ENCODE measurements at regions not wholly inside any gene's neighbourhood (a gene's known extent, or its start where the extent isn't known, plus 50 kb on each side); places are given as distances from the start of the nearest gene placed in this dataset.

DNA sequence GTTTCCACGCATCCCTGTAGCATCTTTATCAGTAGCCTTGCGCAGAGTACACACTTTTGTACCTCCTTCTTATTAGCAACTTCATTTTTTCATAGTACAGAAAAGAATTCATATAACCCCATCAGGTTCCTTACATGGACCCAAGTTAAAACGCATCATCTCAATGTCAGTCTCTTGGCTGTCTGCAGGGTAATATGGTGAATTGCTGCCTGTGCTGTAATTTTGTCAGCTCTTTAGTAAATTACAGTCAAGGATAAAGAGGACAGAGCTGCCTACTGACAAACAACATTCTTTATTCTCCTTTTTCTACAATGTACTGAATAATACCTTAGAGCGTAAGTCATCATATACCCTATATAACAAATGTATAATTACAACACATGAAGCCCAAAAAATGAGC lies 222.5 kb downstream of the MRPL39 start:
- in situ Hi-C loops (cut with HindIII; ENCODE audit: low sequenced_read_pairs), result no loop called here
- no peak for DNase-seq (ENCODE audit: low read depth, low spot score)
- H3K4me3 ChIP-seq (ENCODE audit: low read depth, low read length), result no peak overlapping the region
- TF ChIP-seq, protein P1, sequence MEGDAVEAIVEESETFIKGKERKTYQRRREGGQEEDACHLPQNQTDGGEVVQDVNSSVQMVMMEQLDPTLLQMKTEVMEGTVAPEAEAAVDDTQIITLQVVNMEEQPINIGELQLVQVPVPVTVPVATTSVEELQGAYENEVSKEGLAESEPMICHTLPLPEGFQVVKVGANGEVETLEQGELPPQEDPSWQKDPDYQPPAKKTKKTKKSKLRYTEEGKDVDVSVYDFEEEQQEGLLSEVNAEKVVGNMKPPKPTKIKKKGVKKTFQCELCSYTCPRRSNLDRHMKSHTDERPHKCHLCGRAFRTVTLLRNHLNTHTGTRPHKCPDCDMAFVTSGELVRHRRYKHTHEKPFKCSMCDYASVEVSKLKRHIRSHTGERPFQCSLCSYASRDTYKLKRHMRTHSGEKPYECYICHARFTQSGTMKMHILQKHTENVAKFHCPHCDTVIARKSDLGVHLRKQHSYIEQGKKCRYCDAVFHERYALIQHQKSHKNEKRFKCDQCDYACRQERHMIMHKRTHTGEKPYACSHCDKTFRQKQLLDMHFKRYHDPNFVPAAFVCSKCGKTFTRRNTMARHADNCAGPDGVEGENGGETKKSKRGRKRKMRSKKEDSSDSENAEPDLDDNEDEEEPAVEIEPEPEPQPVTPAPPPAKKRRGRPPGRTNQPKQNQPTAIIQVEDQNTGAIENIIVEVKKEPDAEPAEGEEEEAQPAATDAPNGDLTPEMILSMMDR (IDR thresholded peaks at IDR 0.05; ENCODE audit: low read depth, low read length), result no peak

- H3K4me3 ChIP-seq (ENCODE audit: low read depth, low read length), result no peak overlapping the region
- TF ChIP-seq, protein P1 (IDR thresholded peaks at IDR 0.05; ENCODE audit: low read depth, low read length), result no peak
- DNase-seq (ENCODE audit: low read depth, low spot score), result no peak
- in situ Hi-C loops (cut with HindIII; ENCODE audit: low sequenced_read_pairs), result no loop called here
These were observed 223.7 kb downstream of the MRPL39 start for GRCh38 chr21:25383545-25383944.

- TF ChIP-seq, protein P1 (IDR thresholded peaks at IDR 0.05; ENCODE audit: low read depth, low read length), result no peak
- no peak overlapping the region for H3K4me3 ChIP-seq (ENCODE audit: low read depth, low read length)
- in situ Hi-C loops (cut with HindIII; ENCODE audit: low sequenced_read_pairs), result no loop called here
- DNase-seq (ENCODE audit: low read depth, low spot score), result no peak
These were observed 225.3 kb downstream of the MRPL39 start for GRCh38 chr21:25381936-25382452.

DNA sequence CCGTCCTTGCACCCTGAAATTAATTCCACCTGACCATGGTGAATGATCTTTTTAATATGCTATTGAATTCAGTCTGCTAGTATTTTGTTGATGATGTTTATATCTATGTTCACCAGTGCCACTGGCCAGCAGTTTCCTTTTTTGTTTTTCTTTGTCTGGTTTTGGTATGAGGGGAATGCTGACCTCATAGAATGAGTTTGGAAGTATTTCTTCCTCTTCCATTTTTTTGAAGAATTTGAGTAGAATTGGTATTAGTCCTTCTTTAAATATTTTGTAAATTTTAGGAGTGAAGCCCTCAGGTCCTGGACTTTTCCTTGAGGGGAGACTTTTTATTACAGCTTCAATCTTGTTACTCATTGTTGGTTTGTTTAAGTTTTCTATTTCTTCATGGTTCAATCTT lies 231.6 kb downstream of the MRPL39 start:
- in situ Hi-C loops (cut with HindIII; ENCODE audit: low sequenced_read_pairs), result no loop called here
- no peak overlapping the region for H3K4me3 ChIP-seq (ENCODE audit: low read depth, low read length)
- peak; percentile 52 for DNase-seq (ENCODE audit: low read depth, low spot score)
- TF ChIP-seq, protein P1 (IDR thresholded peaks at IDR 0.05; ENCODE audit: low read depth, low read length), result no peak

GRCh38 chr21:25373126-25374082 lies 233.9 kb downstream of the MRPL39 start:
- no peak overlapping the region for H3K4me3 ChIP-seq (ENCODE audit: low read depth, low read length)
- TF ChIP-seq, protein P1 (IDR thresholded peaks at IDR 0.05; ENCODE audit: low read depth, low read length), result no peak
- peak; percentile 20 for DNase-seq (ENCODE audit: low read depth, low spot score)
- in situ Hi-C loops (cut with HindIII; ENCODE audit: low sequenced_read_pairs), result no loop called here

DNA sequence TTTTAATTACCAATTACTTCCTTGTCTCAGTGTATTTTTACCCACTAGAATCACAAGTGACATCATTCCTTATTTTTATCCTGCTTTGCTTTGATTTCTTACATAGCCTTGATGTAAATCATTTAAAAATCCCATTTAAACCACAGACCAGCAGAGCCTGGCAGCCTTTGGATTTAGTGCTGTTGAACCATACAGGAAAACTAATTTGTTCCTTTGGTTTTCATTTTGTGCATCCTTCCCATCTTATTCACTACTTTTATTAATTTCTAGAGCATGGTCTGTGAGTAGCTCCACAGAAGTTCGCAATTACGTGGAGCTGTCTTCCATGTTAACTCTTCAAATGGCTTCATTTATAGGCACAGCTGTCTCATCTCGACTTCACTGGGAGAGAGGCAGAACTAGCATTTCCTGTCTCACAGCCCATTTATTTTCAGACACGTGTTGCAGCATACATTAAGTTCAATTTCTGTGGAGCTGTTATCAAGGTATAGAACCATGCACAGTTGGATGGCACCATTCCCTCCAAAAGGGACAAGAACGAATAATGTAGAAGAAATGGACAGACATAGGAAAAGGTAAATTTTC lies 235.3 kb downstream of the MRPL39 start:
- DNase-seq (ENCODE audit: low read depth, low spot score), result peak; percentile 56
- in situ Hi-C loops (cut with HindIII; ENCODE audit: low sequenced_read_pairs), result no loop called here
- H3K4me3 ChIP-seq (ENCODE audit: low read depth, low read length), result no peak overlapping the region
- TF ChIP-seq, protein P1 (IDR thresholded peaks at IDR 0.05; ENCODE audit: low read depth, low read length), result no peak
